KMS-11 (cell line): ENCODE measurements at regions not wholly inside any gene's neighbourhood (a gene's known extent, or its start where the extent isn't known, plus 50 kb on each side); places are given as distances from the start of the nearest gene placed in this dataset.

Source experiments
- H2AFZ ChIP-seq: fragments of 200-600 bp; sonication (generic); 2 replicates; pipeline ENCODE4 v1.6.1; 2016; ENCODE audit warnings: antibody characterized with exemption, mixed run types, low read depth
- H3K27ac ChIP-seq: fragments of 200-600 bp; sonication (generic); 2 replicates; pipeline ENCODE4 v1.6.1; 2016; ENCODE audit warnings: mild to moderate bottlenecking, mixed run types
- H3K27me3 ChIP-seq: fragments of 200-600 bp; sonication (generic); 2 replicates; pipeline ENCODE4 v1.6.1; 2017; ENCODE audit warnings: mild to moderate bottlenecking, low read depth, mixed run types, moderate library complexity; ENCODE audit not compliant: insufficient read depth
- H3K36me3 ChIP-seq: fragments of 200-600 bp; sonication (generic); 2 replicates; pipeline ENCODE4 v1.6.1; 2017; ENCODE audit warnings: mild to moderate bottlenecking, mixed run types; ENCODE audit not compliant: insufficient read depth
- H3K4me1 ChIP-seq: fragments of 200-600 bp; sonication (generic); 2 replicates; pipeline ENCODE4 v1.6.1; 2016; ENCODE audit warnings: mild to moderate bottlenecking, low read depth, mixed run types; ENCODE audit not compliant: poor library complexity, severe bottlenecking
- H3K4me2 ChIP-seq: fragments of 200-600 bp; sonication (generic); 2 replicates; pipeline ENCODE4 v1.7.0; 2016; ENCODE audit warnings: mild to moderate bottlenecking, mixed run types
- H3K4me3 ChIP-seq: fragments of 200-600 bp; sonication (generic); IDR thresholded peaks from 2 replicates; pipeline ENCODE4 v1.6.1; 2017; ENCODE audit warnings: low read depth, low read length, mixed read lengths; ENCODE audit not compliant: insufficient read depth
- H3K79me2 ChIP-seq: fragments of 200-600 bp; sonication (generic); 2 replicates; pipeline ENCODE4 v1.6.1; 2016; ENCODE audit warnings: low read depth, mixed run types; ENCODE audit not compliant: insufficient read depth
- H3K9ac ChIP-seq: fragments of 200-600 bp; sonication (generic); 2 replicates; pipeline ENCODE4 v1.6.1; 2016; ENCODE audit warnings: mild to moderate bottlenecking, mixed run types
- H4K20me1 ChIP-seq: fragments of 200-600 bp; sonication (generic); 2 replicates; pipeline ENCODE4 v1.6.1; 2016; ENCODE audit warnings: mild to moderate bottlenecking, mixed run types; ENCODE audit not compliant: insufficient read depth
- TF ChIP-seq, protein P1 (sequence below): fragments of 200-600 bp; sonication (generic); conservative IDR thresholded peaks from 2 replicates; pipeline ENCODE4 v1.6.1; 2017; ENCODE audit warnings: low read depth, mild to moderate bottlenecking, antibody characterized with exemption, low read length, moderate library complexity, mixed read lengths

GRCh38 chr2:175234153-175234552 lies 52.6 kb upstream of the ATP5MC3 start:
- no peak overlapping the region for H3K4me2 ChIP-seq
- H4K20me1 ChIP-seq: no peaks in the 10 kb centered on the region
- TF ChIP-seq, protein P1, sequence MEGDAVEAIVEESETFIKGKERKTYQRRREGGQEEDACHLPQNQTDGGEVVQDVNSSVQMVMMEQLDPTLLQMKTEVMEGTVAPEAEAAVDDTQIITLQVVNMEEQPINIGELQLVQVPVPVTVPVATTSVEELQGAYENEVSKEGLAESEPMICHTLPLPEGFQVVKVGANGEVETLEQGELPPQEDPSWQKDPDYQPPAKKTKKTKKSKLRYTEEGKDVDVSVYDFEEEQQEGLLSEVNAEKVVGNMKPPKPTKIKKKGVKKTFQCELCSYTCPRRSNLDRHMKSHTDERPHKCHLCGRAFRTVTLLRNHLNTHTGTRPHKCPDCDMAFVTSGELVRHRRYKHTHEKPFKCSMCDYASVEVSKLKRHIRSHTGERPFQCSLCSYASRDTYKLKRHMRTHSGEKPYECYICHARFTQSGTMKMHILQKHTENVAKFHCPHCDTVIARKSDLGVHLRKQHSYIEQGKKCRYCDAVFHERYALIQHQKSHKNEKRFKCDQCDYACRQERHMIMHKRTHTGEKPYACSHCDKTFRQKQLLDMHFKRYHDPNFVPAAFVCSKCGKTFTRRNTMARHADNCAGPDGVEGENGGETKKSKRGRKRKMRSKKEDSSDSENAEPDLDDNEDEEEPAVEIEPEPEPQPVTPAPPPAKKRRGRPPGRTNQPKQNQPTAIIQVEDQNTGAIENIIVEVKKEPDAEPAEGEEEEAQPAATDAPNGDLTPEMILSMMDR: no peak
- no peak overlapping the region for H2AFZ ChIP-seq
- H3K27me3 ChIP-seq: no peaks in the 10 kb centered on the region
- H3K4me1 ChIP-seq: no peaks in the 10 kb centered on the region
- H3K27ac ChIP-seq: no peak overlapping the region
- H3K9ac ChIP-seq: no peak overlapping the region
- H3K36me3 ChIP-seq: no peaks in the 10 kb centered on the region
- no peak overlapping the region for H3K4me3 ChIP-seq
- no peaks in the 10 kb centered on the region for H3K79me2 ChIP-seq

DNA sequence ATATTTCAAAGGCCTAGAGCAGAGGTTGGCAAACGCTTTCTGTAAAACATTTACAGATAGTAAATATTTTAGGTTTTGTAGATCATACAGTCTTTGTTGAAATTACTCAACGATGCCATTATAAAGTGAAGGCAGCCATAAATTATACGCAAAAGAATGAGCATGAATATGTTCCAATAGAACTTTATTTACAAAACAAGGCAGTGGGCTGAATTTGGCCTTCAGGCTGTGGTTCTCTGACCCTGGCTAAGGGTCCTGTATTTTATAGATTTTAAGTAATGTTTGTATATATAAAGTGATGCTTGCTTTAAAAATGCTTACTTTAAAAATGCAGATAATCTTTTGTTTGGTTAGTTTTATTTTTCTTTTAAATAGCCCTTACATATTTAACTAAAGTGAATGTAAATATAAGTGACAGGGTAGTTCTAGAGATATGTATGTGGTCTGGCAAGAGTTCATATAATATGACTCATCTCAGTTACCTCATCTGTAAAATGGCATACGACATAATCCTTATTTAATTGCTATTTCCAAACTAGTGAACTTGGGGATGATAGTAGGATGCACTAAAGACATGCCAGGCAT lies 51.7 kb upstream of the ATP5MC3 start:
- no peak overlapping the region for H3K27ac ChIP-seq
- H3K36me3 ChIP-seq: no peaks in the 10 kb centered on the region
- TF ChIP-seq, protein P1: no peak
- H3K4me1 ChIP-seq: no peaks in the 10 kb centered on the region
- no peaks in the 10 kb centered on the region for H3K79me2 ChIP-seq
- H3K4me2 ChIP-seq: no peak overlapping the region
- H2AFZ ChIP-seq: no peak overlapping the region
- H4K20me1 ChIP-seq: no peaks in the 10 kb centered on the region
- no peak overlapping the region for H3K4me3 ChIP-seq
- no peaks in the 10 kb centered on the region for H3K27me3 ChIP-seq
- H3K9ac ChIP-seq: no peak overlapping the region
